CD4-positive, alpha-beta T cell treated with Interleukin-15 for 1 hour (primary cell): ENCODE measurements at regions not wholly inside any gene's neighbourhood (a gene's known extent, or its start where the extent isn't known, plus 50 kb on each side); places are given as distances from the start of the nearest gene placed in this dataset.

Experiments
- DNase-seq: peaks from one replicate; pipeline ENCODE4 v3.0.0-alpha.2; 2020

GRCh38 chr6:141026504-141026903 lies 1106.2 kb upstream of the GJE1 start:
- no peak for DNase-seq

GRCh38 chr6:141024526-141024925 lies 1108.2 kb upstream of the GJE1 start:
- DNase-seq, result no peak

DNA sequence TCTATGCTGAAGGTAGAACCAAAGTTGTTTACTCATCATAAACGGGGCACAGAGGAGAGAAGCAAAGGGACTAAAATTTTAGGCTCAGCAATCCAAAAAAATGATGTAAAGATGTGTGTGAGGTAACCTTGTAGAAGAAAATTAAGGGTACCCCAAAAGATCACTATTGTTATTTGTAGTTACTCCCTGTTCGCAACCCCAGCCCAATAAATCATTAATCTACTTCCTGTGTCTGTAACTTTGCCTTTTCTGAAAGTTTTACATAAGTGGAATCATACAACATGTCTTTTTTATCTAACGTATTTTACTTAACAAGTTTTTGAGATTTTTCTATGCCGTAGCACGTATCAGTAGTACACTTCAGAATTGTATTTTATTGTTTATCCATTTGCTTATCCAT lies 1114.8 kb upstream of the GJE1 start:
- no peak for DNase-seq

DNA sequence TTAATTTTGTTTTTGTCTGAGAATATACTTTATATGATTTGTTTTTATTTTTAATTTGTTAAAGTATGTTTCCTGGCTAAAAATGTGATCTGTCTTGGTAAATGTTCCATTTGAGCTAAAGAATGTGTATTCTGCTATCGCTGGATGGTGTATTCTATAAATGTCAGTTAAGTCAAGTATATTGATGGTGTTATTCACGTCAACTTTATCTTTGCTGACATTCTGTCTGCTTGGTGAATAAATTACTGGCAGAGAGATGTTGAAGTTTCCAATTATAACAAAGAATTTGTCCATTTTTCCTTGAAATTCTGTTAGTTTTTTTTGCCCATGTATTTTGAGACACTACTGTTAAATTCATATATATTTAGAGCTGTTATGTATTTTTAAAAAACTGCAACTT lies 1131.8 kb upstream of the GJE1 start:
- no peak for DNase-seq

GRCh38 chr6:140993515-140993914 lies 1139.2 kb upstream of the GJE1 start:
- no peak for DNase-seq

DNA sequence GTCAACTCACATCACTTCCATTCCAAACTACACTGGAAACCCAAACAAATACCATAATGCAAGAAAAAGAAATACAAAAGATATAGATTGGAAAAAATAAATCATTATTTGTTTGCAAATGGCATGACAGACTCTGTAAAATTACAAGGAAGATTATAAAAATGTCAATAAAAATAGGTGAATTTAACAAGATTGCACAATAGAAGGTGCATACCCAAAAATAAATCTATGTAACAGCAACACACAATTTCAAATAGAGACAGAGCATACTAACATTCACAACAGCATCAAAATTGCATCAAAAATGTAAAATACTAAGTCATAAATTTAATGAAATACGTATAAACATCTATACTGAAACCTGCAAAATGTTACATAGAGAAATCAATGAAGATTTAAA lies 1140.0 kb upstream of the GJE1 start:
- no peak for DNase-seq

GRCh38 chr6:140988780-140989179 lies 1143.9 kb upstream of the GJE1 start:
- DNase-seq, result no peak

- no peak for DNase-seq
Observed at GRCh38 chr6:140987364-140988155, 1145.2 kb upstream of the GJE1 start.

DNA sequence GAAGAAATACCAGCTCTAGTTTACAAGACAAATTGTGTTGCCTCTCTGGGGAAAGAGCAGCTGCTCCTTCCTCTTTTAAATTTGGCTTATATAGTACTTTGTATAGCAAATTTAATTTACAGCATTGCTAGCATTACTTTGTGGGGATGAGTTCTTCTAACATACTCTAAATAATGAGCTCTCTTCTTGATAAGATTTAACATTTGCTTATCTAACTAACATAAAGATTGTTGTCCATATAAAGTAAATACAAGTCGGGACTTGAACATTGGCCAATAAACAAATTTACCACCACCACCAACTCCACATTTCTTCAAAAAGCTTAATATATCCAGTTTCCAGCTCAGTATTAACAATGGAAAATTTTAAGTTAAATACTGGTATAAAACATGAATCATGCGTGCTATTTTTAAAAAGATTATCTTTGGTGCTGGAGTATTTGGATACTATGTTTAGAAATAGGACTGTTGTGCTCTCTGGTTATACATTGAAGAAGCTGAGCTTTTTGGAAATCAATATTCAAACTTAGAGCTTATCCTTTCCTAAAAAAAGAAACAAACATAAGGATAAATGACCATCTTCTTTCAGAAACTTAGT lies 1146.9 kb upstream of the GJE1 start:
- DNase-seq, result no peak

DNA sequence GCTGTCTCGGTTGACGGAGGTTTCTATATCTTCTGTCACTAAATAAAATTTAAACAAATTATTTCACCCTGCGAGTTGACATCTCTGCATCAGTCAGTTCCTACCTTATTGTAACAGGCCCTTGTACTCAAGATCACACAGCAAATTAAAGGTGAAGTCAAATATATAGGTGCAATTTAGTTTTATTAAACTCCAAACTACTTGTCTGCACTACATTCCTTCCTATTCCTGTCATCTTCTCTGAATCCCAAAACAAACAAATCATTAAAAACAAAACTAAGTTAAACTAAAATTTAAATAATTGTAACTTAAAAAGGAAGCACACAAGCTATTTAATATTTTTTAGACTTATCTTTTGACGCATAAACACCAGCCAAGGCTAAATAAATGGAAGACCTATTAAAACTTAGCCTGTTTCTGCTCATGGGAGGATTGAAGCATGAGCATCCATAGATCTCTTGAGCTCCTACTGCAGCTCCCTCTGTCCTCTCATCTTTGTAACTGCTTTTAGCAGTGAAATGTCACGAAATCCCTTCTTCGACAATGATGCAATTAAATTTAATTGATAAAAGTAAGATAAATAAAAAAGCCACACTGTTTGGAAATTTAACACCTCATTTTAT lies 1152.3 kb upstream of the GJE1 start:
- DNase-seq, result no peak

GRCh38 chr6:140979642-140980091 lies 1153.1 kb upstream of the GJE1 start:
- no peak for DNase-seq

DNA sequence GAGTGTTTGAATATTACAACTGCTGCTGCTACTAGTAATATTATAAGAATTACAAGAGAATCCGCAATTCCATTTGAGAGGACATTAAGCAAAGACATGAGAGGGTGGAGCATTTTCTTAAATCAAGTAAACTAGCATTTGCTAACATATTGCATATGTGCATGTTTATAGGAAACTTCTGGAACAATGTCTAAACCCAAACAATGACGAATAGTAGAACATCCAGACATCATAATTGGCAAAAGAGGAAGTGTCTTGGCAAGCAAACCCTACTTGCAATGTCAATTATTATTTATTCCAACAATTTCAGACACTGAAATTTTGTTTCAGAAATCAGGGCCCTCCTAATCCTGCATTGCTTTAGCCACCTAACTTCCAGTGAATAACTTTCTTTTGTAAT lies 1155.3 kb upstream of the GJE1 start:
- no peak for DNase-seq

DNA sequence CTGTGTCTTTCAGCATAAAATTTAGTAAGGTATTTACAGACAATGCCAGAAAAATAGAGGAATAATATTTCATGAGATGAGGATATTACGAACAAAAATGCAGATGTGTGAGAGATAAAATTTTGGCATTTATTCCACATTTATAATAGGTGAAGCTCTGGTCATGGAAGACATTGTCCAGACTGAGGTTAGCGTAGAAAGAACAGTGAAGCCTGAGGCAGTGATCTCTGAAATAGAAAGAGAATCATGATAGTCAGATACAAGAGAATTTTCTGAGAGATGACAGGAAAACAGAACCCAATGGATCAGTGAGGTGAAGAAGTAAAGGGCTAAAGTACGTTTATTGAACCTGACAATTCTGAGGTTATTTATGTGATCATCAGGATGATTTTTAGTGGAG lies 1155.9 kb upstream of the GJE1 start:
- no peak for DNase-seq

- no peak for DNase-seq
Observed at GRCh38 chr6:140970485-140970884, 1162.2 kb upstream of the GJE1 start.

DNA sequence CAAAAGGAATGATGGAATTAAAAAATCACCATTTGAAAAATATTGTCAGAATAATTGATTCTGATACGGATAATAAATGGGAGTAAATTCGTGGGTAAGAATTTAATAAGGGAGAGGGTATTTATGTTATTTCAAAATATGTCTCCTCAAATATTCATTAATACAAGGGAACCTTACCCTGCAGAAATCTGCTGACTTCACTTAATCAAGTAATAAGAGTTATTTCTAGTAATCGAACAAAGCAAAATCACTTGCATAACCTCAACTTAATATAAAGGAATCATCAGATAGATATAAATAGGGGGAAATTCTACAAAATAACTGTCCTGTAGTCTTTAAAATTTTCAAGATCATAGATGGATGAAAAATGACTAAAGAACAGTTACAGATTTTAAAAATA lies 1164.7 kb upstream of the GJE1 start:
- DNase-seq, result no peak

- DNase-seq, result no peak
Observed at GRCh38 chr6:140966676-140967075, 1166.0 kb upstream of the GJE1 start.

- no peak for DNase-seq
Observed at GRCh38 chr6:140960566-140960965, 1172.2 kb upstream of the GJE1 start.

GRCh38 chr6:140957386-140957785 lies 1175.3 kb upstream of the GJE1 start:
- no peak for DNase-seq

DNA sequence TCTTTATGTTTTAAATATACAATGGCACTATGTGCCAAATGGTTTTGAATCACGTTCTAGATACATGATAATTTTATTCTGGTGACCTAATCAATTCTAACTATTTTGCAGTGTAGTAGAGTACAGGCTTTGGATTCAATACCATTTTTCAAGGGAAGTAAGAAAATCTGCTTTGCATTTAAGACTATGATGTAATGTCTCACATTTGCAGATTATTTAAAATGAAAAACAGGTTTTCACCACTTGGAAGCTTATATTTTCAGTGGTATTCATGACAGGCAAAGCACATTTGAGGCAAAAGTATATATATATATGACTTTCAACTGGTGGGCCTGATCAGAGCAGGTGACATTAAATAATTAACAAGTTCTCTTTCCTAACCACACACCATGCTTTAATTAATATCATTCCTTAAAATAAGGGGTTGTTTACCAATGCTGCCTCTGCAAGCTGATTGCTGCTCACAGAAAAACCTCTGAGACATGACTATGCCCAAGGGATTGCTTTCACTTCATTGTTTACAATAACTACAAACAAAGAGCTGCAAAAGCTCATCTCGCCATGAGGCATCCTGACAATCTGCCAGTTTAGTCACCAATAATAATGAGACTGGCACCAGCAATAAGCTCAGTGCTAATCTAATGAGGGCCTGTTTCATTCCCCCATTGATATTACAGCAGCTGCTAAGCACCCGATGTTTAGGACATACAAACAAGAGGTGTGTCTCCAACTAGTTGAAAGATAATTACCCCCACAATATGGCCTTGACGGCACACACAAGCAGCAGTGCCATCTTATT lies 1176.0 kb upstream of the GJE1 start:
- no peak for DNase-seq

DNA sequence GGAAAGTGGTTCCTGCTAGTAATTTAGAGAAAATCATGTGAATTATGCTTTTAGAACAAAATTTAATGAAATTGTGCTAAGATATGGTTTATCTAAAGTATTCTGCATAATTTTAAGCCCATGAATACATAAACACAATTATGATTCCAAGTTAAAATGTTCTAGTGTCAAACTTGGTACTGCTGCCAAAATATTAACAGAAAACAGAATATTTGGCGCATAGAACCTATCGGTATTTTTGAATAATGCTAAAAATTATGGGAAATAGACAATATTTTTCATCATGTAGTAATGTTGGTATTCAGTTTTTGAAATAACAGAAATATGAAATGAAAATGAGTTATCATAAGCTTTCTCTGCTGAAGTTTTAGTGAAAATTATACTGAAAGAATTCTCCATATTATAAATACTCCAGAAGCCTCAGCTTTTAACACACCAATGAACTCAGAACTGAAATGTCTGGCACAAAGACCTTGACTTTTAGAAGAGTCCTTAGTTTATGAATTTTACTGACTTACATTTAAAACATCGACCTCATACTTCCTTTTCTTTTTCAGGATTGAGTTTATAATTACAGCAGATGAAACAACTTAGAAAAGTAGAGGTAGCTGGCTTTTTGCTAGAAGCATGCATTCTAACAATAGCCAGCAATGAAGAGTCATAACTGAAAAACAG lies 1192.3 kb upstream of the GJE1 start:
- DNase-seq, result no peak

- no peak for DNase-seq
Observed at GRCh38 chr6:140932909-140933308, 1199.8 kb upstream of the GJE1 start.

DNA sequence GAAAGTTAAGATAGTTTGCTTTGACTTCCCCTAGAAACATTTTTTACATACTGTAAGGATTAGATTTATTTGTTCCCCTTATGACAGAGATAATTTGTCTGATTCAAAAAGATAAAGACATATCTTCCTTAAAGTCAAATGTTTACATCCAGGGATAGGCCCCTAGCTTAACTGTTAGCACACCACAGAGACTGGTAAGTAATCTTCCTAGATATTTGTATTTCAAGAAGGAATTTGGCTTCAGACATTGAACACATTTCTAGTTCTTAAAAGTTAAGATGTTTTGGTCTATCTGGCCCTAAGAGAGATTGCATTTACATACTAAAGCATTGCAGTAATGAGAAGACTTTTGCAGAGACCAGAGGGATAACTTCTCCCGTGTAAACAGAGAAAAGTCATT lies 1201.1 kb upstream of the GJE1 start:
- DNase-seq, result no peak

- no peak for DNase-seq
Observed at GRCh38 chr6:140929121-140929520, 1203.6 kb upstream of the GJE1 start.
